Left lung (tissue), 4 donors: ENCODE measurements at regions not wholly inside any gene's neighbourhood (a gene's known extent, or its start where the extent isn't known, plus 50 kb on each side); places are given as distances from the start of the nearest gene placed in this dataset.
"Not testable (repeated sequence)": the region's sequence is repeated elsewhere in the genome, so short reads cannot be mapped to it uniquely, and the experiment has no call there.

Source experiments
- ATAC-seq: fragments of 200-7000 bp; cut with Tn5 transposase; one replicate; pipeline ENCODE4 v1.9.1; 2020; ENCODE audit warnings: moderate library complexity
- DNase-seq, 4 donors: peaks; one replicate each; pipeline ENCODE4 v3.0.0-alpha.2; 2013 to 2020
- H3K27ac ChIP-seq, 2 donors: fragments of 200-600 bp; sonication (generic) in 1 of 2; one replicate each; pipeline versions ENCODE4 v1.5.0 to v1.8.0; 2020 to 2021
- H3K27me3 ChIP-seq, 2 donors: fragments of 200-600 bp; sonication (generic) in 1 of 2; one replicate each; pipeline versions ENCODE4 v1.5.0 to v1.8.0; 2020 to 2021
- H3K36me3 ChIP-seq, 2 donors: fragments of 200-600 bp; sonication (generic) in 1 of 2; one replicate each; pipeline versions ENCODE4 v1.5.0 to v1.8.0; 2020 to 2021
- H3K4me1 ChIP-seq, 2 donors: fragments of 200-600 bp; one replicate each; pipeline ENCODE4 v1.8.0; 2021
- H3K4me3 ChIP-seq, 2 donors: fragments of 200-600 bp; sonication (generic) in 1 of 2; one replicate each; pipeline versions ENCODE4 v1.5.0 to v1.8.0; 2020 to 2021; ENCODE audit warnings: mild to moderate bottlenecking in 1 of 2
- H3K9me3 ChIP-seq, 2 donors: fragments of 200-600 bp; sonication (generic) in 1 of 2; one replicate each; pipeline versions ENCODE4 v1.5.0 to v1.8.0; 2020 to 2021
- intact Hi-C, 2 donors: fragments of 100-400 bp; cut with DNase I; formaldehyde crosslinking; loops; one replicate each; pipeline versions ENCODE4 v1.11.2 to v1.14.2; 2022
- TF ChIP-seq, protein P1 (sequence below), 2 donors: fragments of 200-600 bp; sonication (generic) in 1 of 2; IDR thresholded peaks; one replicate each; pipeline versions ENCODE4 v1.5.0 to v1.8.0; 2021; ENCODE audit warnings: antibody characterized with exemption in 2 of 2
- donor health status: DM: no; HTN: yes; CAD: no.
- donor health status: DM: no; HTN: no; CAD: no.

DNA sequence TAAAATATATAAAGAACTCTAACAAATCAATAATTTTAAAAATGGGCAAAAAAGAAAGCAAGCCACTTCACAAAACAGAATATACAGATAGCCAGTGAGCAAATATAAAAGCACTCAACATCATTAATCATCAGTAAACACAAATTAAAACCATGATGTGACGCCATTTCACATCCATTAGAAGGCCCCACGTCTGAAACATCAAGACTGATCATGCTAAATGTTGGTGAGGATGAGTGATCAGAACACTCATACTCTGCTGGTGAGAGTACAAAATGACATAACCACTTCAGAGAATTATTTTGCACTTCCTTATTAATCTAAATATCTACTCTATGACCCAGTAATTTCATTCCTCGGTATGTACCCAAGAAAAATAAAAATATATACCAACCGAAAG, 512.2 kb upstream of the NR5A2 start:
- Histone ChIP-seq H3K4me1 (no peaks in the 10 kb centered on the region), H3K36me3 (no peaks in the 10 kb centered on the region), H3K9me3 (no peaks in the 10 kb centered on the region), H3K27ac (no peak overlapping the region), H3K27me3 (no peaks in the 10 kb centered on the region), H3K4me3 (no peak overlapping the region)
- intact Hi-C loops, result no loop called here
- ATAC-seq (no peak), DNase-seq (no peak)
- TF ChIP-seq, protein P1, sequence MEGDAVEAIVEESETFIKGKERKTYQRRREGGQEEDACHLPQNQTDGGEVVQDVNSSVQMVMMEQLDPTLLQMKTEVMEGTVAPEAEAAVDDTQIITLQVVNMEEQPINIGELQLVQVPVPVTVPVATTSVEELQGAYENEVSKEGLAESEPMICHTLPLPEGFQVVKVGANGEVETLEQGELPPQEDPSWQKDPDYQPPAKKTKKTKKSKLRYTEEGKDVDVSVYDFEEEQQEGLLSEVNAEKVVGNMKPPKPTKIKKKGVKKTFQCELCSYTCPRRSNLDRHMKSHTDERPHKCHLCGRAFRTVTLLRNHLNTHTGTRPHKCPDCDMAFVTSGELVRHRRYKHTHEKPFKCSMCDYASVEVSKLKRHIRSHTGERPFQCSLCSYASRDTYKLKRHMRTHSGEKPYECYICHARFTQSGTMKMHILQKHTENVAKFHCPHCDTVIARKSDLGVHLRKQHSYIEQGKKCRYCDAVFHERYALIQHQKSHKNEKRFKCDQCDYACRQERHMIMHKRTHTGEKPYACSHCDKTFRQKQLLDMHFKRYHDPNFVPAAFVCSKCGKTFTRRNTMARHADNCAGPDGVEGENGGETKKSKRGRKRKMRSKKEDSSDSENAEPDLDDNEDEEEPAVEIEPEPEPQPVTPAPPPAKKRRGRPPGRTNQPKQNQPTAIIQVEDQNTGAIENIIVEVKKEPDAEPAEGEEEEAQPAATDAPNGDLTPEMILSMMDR (IDR thresholded peaks at IDR 0.05), result no peak

DNA sequence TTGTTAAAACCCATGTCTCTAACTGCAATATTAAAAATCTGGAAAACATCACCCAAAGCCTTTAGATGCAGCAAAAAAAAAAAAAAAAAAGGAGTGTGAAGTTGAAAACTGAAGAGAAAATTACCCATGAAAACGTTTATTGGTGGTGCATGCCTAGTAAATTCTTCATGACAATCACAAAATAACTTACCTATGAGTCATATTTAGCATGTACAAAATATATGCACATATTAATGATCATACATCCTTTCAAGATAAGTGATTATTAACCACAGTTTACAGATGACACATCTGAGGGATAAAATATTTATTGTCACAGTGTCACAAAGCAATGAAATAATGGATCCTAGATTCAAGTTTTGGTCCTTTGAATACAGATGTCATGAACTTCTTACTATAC, 505.2 kb upstream of the NR5A2 start:
- Histone ChIP-seq H3K4me3 (no peak overlapping the region), H3K27me3 (no peaks in the 10 kb centered on the region), H3K36me3 (no peaks in the 10 kb centered on the region), H3K27ac (no peak overlapping the region), H3K9me3 (no peaks in the 10 kb centered on the region), H3K4me1 (no peaks in the 10 kb centered on the region)
- TF ChIP-seq, protein P1 (IDR thresholded peaks at IDR 0.05), result no peak
- intact Hi-C loops, result no loop called here
- DNase-seq, result no peak
- ATAC-seq, result no peak

DNA sequence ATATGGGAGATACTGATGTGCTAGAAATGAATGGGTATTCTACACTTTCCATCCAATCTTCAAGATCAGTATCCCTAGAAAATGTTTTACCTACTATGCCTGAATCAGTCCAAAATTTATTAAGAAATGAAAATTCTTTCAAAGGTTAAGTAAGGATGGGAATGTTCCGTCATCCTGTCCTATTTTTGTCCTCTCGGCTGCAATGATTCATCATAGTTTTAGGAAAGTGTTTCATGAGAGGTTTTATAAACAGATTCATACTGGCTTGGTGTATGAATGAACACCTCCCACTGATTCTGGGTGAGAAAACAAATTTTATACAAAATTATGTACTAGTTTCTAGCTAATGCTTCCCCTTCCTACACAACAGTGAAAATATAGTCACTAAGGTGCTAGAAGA, 504.6 kb upstream of the NR5A2 start:
- ATAC-seq (no peak), DNase-seq (no peak)
- no peaks in the 10 kb centered on the region for H3K4me1 ChIP-seq
- H3K27ac ChIP-seq, result no peak overlapping the region
- TF ChIP-seq, protein P1 (IDR thresholded peaks at IDR 0.05), result no peak
- no peaks in the 10 kb centered on the region for H3K27me3 ChIP-seq
- H3K36me3 ChIP-seq, result no peaks in the 10 kb centered on the region
- no peak overlapping the region for H3K4me3 ChIP-seq
- intact Hi-C loops, result no loop called here
- no peaks in the 10 kb centered on the region for H3K9me3 ChIP-seq

DNA sequence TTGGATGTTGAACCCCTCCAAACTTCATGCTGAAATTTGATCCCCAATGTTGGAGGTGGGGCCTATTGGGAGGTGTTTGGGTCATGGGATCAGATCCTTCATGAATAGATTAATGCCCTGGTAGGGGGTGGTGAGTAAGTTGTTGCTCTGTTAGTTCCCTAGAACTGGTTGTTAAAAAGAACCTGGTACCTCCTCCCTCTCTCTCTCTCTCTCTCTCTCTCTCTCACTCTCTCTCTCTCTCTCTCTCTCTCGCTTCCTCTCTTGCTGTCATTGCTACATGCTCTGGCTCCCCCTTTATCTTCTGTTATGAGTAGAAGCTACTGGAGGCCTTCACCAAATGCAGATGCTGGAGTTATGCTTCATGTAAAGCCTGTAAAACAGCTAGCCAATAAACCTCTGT, 498.2 kb upstream of the NR5A2 start:
- TF ChIP-seq, protein P1 (IDR thresholded peaks at IDR 0.05), result no peak
- peaks cover 0 to 19% of the 10 kb centered on the region in 2 donors for H3K9me3 ChIP-seq
- H3K36me3 ChIP-seq, result no peaks in the 10 kb centered on the region
- intact Hi-C loops, result no loop called here
- no peaks in the 10 kb centered on the region for H3K27me3 ChIP-seq
- no peaks in the 10 kb centered on the region for H3K4me1 ChIP-seq
- DNase-seq, result no peak
- no peak overlapping the region for H3K4me3 ChIP-seq
- ATAC-seq, result no peak
- H3K27ac ChIP-seq, result no peak overlapping the region

DNA sequence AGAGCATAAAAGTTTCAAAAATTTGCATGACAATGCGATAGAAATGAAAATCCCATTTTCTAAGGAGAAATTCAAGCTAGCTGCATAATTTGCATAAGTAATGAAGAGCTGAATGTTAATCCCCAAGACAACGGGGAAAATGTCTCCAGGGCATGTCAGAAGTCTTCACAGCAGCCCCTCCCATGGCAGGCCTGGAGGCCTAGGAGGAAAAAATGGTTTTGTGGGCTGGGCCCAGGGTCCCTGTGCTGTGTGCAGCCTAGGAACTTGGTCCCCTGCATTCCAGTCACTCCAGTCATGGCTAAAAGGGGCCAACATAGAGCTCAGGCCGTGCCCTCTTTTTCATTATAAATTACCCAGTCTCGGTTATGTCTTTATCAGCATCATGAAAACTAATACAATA, 494.1 kb upstream of the NR5A2 start:
- H3K9me3 ChIP-seq, result peaks cover 0 to 52% of the 10 kb centered on the region in 2 donors
- ATAC-seq, H3K4me1 ChIP-seq, H3K27ac ChIP-seq, DNase-seq, H3K4me3 ChIP-seq, intact Hi-C loops, H3K36me3 ChIP-seq, H3K27me3 ChIP-seq: not testable (repeated sequence)

DNA sequence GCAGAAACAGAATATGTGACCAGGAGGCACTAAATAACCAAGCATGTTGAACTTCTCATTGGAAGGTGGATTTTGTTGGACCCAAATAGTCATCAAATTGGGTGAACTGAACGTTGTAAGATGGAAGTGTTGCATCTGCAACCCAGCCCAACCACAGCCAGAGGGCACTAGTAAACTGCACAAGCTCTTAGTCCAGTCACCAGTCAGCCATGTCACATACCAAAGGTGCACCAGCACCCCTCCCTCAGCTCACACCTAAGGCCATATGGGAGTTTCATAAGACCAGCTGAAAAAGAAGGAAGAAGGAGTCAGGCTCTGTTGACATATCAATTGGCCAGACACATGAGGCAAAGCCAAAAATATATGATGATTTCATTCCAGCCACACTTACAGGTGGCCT, 481.7 kb upstream of the NR5A2 start:
- Histone ChIP-seq H3K36me3 (no peaks in the 10 kb centered on the region), H3K27me3 (no peaks in the 10 kb centered on the region), H3K9me3 (no peaks in the 10 kb centered on the region), H3K4me1 (no peaks in the 10 kb centered on the region), H3K27ac (no peak overlapping the region), H3K4me3 (no peak overlapping the region)
- DNase-seq, result no peak
- no peak for ATAC-seq
- intact Hi-C loops, result loop anchor here in 1 of 2 donors (10.0 kb wide), 1 partner anchor 791 kb away; no protein-coding TSS in a partner anchor
- TF ChIP-seq, protein P1 (IDR thresholded peaks at IDR 0.05), result no peak
